GM23338 (cell line): ENCODE measurements at regions not wholly inside any gene's neighbourhood (a gene's known extent, or its start where the extent isn't known, plus 50 kb on each side); places are given as distances from the start of the nearest gene placed in this dataset.

Source experiments
- ATAC-seq: fragments of 200-7000 bp; cut with Tn5 transposase; 3 replicates; pipeline ENCODE4 v1.9.1; 2020
- DNase-seq: peaks from one replicate; pipeline ENCODE4 v3.0.0-alpha.2; 2015; ENCODE audit warnings: low spot score
- H2AFZ ChIP-seq: fragments of 200-600 bp; sonication (generic); 2 replicates; pipeline ENCODE4 v1.8.0; 2016; ENCODE audit warnings: antibody characterized with exemption, mild to moderate bottlenecking, moderate library complexity
- H3F3A ChIP-seq: fragments of 200-600 bp; sonication (generic); replicated peaks from 2 replicates; pipeline ENCODE4 v1.8.0; 2017; ENCODE audit warnings: antibody characterized with exemption, mixed run types, low read depth
- H3K27ac ChIP-seq: fragments of 200-600 bp; sonication (generic); 2 replicates; pipeline ENCODE4 v1.6.1; 2016; ENCODE audit warnings: low read depth
- H3K27me3 ChIP-seq: fragments of 200-600 bp; sonication (generic); 2 replicates; pipeline ENCODE4 v1.8.0; 2016; ENCODE audit warnings: mild to moderate bottlenecking, mixed run types, moderate library complexity; ENCODE audit not compliant: insufficient read depth
- H3K36me3 ChIP-seq: fragments of 200-600 bp; sonication (generic); 2 replicates; pipeline ENCODE4 v1.8.0; 2016; ENCODE audit warnings: mild to moderate bottlenecking; ENCODE audit not compliant: insufficient read depth
- H3K4me1 ChIP-seq: fragments of 200-600 bp; sonication (generic); 2 replicates; pipeline ENCODE4 v1.8.0; 2016; ENCODE audit warnings: mild to moderate bottlenecking, moderate library complexity; ENCODE audit not compliant: insufficient read depth
- H3K4me2 ChIP-seq: fragments of 200-600 bp; sonication (generic); 2 replicates; pipeline ENCODE4 v1.7.1; 2017; ENCODE audit warnings: mixed run types
- H3K4me3 ChIP-seq: fragments of 200-600 bp; sonication (generic); 2 replicates; pipeline ENCODE4 v1.6.1; 2016; ENCODE audit warnings: mixed run types
- H3K79me2 ChIP-seq: fragments of 200-600 bp; sonication (generic); replicated peaks from 2 replicates; pipeline ENCODE4 v1.8.0; 2017; ENCODE audit warnings: mild to moderate bottlenecking; ENCODE audit not compliant: insufficient read depth
- H3K9me2 ChIP-seq: fragments of 200-600 bp; sonication (generic); 2 replicates; pipeline ENCODE4 v1.8.0; 2017; ENCODE audit not compliant: insufficient read depth
- H4K20me1 ChIP-seq: fragments of 200-600 bp; sonication (generic); replicated peaks from 2 replicates; pipeline ENCODE4 v1.8.0; 2017; ENCODE audit warnings: mild to moderate bottlenecking; ENCODE audit not compliant: insufficient read depth
- H3K27ac Mint-ChIP-seq: 2 replicates; pipeline ENCODE4 v1.8.0; 2020; ENCODE audit warnings: inconsistent platforms, mild to moderate bottlenecking, moderate library complexity, mixed read lengths
- H3K27me3 Mint-ChIP-seq: 3 replicates; pipeline ENCODE4 v1.8.0; 2022; ENCODE audit warnings: low read depth, mild to moderate bottlenecking, moderate library complexity, mixed read lengths, inconsistent platforms; ENCODE audit not compliant: insufficient read depth, poor library complexity
- H3K36me3 Mint-ChIP-seq: 3 replicates; pipeline ENCODE4 v1.8.0; 2021; ENCODE audit warnings: low read depth, mild to moderate bottlenecking, inconsistent platforms, moderate library complexity, mixed read lengths
- H3K4me1 Mint-ChIP-seq: 3 replicates; pipeline ENCODE4 v1.8.0; 2020; ENCODE audit warnings: mild to moderate bottlenecking, inconsistent platforms, mixed read lengths
- H3K4me3 Mint-ChIP-seq: 3 replicates; pipeline ENCODE4 v1.8.0; 2021; ENCODE audit warnings: moderate library complexity, mild to moderate bottlenecking, inconsistent platforms, mixed read lengths
- H3K9me3 Mint-ChIP-seq: 3 replicates; pipeline ENCODE4 v1.8.0; 2020; ENCODE audit warnings: moderate library complexity, mild to moderate bottlenecking, inconsistent platforms, mixed read lengths
- CREB1 ChIP-seq: fragments of 250-450 bp; sonication (Bioruptor Pico); IDR thresholded peaks from 2 replicates; pipeline ENCODE4 v1.5.0; 2020; ENCODE audit warnings: low read depth, mild to moderate bottlenecking, moderate library complexity
- EZH2 ChIP-seq: fragments of 200-600 bp; sonication (generic); IDR thresholded peaks from one replicate; pipeline ENCODE4 v1.8.0; 2017; ENCODE audit warnings: antibody characterized with exemption, mild to moderate bottlenecking, low read depth; ENCODE audit not compliant: unreplicated experiment
- EZH2phosphoT487 ChIP-seq: fragments of 200-600 bp; sonication (generic); IDR thresholded peaks from one replicate; pipeline ENCODE4 v1.8.1; 2018; ENCODE audit warnings: antibody characterized with exemption; ENCODE audit not compliant: unreplicated experiment
- JUNB ChIP-seq: IDR thresholded peaks from one replicate; pipeline ENCODE4 v1.6.1; 2016; ENCODE audit warnings: antibody characterized with exemption; ENCODE audit not compliant: unreplicated experiment
- NANOG ChIP-seq: IDR thresholded peaks from 2 replicates; pipeline ENCODE4 v1.6.1; 2016; ENCODE audit warnings: antibody characterized with exemption, borderline replicate concordance
- POLR2AphosphoS5 ChIP-seq: IDR thresholded peaks from 2 replicates; pipeline ENCODE4 v1.6.1; 2016; ENCODE audit warnings: antibody characterized with exemption, low read depth
- STAT1 ChIP-seq: IDR thresholded peaks from one replicate; pipeline ENCODE4 v1.6.1; 2016; ENCODE audit warnings: antibody characterized with exemption; ENCODE audit not compliant: unreplicated experiment
- ZNF114 ChIP-seq: fragments of 250-450 bp; sonication (Bioruptor Pico); IDR thresholded peaks from 2 replicates; pipeline ENCODE4 v1.5.0; 2020; ENCODE audit warnings: mild to moderate bottlenecking, moderate library complexity
- ZNF331 ChIP-seq: fragments of 250-450 bp; sonication (Bioruptor Pico); IDR thresholded peaks from 2 replicates; pipeline ENCODE4 v1.5.0; 2020; ENCODE audit warnings: low read depth, mild to moderate bottlenecking, moderate library complexity
- TF ChIP-seq, protein P1 (sequence below): fragments of 250-450 bp; sonication (Bioruptor Pico); IDR thresholded peaks from 2 replicates; pipeline ENCODE4 v1.5.0; 2020; ENCODE audit warnings: mild to moderate bottlenecking, moderate library complexity
- TF ChIP-seq, protein P2 (sequence below): IDR thresholded peaks from one replicate; pipeline ENCODE4 v1.6.1; 2018; ENCODE audit warnings: antibody characterized with exemption; ENCODE audit not compliant: unreplicated experiment
- TF ChIP-seq, protein P3 (sequence below), 2 experiments: fragments of 200-600 bp in 1 of 2; sonication (generic) in 1 of 2; conservative IDR thresholded peaks; 2 replicates each; pipeline versions ENCODE4 v1.5.1 to v1.6.1; 2016 to 2017; ENCODE audit warnings: antibody characterized with exemption in 2 of 2, low read depth in 2 of 2, mild to moderate bottlenecking in 2 of 2, moderate library complexity in 1 of 2

DNA sequence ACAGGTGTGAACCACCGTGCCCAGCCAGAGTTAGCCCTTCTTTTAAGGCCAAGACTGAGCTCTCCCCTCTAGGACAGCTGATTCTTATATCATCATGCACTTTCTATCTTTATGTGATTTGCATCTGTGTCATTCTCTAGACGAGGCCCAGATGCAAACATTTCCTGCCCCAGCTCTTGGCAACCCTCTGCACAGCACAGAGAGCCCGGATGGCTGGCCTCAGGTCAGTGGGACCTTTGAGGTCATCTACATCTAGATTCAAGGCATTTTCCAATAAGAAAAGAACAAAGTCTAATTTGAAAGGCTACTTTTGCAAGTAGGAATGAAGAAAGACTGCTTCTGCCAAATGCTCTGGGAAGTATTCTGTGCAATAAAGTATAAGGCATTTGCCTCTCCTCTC lies 109.0 kb upstream of the DAB2 start:
- H3K79me2 ChIP-seq = no peaks in the 10 kb centered on the region
- no peak overlapping the region for H3K4me3 Mint-ChIP-seq
- H3K27me3 ChIP-seq = no peaks in the 10 kb centered on the region
- H3K4me1 ChIP-seq = no peaks in the 10 kb centered on the region
- H3K27me3 Mint-ChIP-seq = peaks cover 2% of the 10 kb centered on the region
- peaks cover 12% of the 10 kb centered on the region for H3K4me1 Mint-ChIP-seq
- no peak overlapping the region for H3K4me2 ChIP-seq
- no peak for ATAC-seq
- H2AFZ ChIP-seq = no peak overlapping the region
- no peaks in the 10 kb centered on the region for H3K9me2 ChIP-seq
- no peaks in the 10 kb centered on the region for H3K36me3 Mint-ChIP-seq
- no peak overlapping the region for H3K4me3 ChIP-seq
- no peaks in the 10 kb centered on the region for H3K9me3 Mint-ChIP-seq
- H3K36me3 ChIP-seq = no peaks in the 10 kb centered on the region
- no peak overlapping the region for H3K27ac ChIP-seq
- no peak overlapping the region for H3K27ac Mint-ChIP-seq
- TF ChIP-seq CREB1 (CRISPR knock-in tag) (no peak), ZNF114 (CRISPR knock-in tag) (no peak), EZH2 (no peak)
- TF ChIP-seq, protein P1, sequence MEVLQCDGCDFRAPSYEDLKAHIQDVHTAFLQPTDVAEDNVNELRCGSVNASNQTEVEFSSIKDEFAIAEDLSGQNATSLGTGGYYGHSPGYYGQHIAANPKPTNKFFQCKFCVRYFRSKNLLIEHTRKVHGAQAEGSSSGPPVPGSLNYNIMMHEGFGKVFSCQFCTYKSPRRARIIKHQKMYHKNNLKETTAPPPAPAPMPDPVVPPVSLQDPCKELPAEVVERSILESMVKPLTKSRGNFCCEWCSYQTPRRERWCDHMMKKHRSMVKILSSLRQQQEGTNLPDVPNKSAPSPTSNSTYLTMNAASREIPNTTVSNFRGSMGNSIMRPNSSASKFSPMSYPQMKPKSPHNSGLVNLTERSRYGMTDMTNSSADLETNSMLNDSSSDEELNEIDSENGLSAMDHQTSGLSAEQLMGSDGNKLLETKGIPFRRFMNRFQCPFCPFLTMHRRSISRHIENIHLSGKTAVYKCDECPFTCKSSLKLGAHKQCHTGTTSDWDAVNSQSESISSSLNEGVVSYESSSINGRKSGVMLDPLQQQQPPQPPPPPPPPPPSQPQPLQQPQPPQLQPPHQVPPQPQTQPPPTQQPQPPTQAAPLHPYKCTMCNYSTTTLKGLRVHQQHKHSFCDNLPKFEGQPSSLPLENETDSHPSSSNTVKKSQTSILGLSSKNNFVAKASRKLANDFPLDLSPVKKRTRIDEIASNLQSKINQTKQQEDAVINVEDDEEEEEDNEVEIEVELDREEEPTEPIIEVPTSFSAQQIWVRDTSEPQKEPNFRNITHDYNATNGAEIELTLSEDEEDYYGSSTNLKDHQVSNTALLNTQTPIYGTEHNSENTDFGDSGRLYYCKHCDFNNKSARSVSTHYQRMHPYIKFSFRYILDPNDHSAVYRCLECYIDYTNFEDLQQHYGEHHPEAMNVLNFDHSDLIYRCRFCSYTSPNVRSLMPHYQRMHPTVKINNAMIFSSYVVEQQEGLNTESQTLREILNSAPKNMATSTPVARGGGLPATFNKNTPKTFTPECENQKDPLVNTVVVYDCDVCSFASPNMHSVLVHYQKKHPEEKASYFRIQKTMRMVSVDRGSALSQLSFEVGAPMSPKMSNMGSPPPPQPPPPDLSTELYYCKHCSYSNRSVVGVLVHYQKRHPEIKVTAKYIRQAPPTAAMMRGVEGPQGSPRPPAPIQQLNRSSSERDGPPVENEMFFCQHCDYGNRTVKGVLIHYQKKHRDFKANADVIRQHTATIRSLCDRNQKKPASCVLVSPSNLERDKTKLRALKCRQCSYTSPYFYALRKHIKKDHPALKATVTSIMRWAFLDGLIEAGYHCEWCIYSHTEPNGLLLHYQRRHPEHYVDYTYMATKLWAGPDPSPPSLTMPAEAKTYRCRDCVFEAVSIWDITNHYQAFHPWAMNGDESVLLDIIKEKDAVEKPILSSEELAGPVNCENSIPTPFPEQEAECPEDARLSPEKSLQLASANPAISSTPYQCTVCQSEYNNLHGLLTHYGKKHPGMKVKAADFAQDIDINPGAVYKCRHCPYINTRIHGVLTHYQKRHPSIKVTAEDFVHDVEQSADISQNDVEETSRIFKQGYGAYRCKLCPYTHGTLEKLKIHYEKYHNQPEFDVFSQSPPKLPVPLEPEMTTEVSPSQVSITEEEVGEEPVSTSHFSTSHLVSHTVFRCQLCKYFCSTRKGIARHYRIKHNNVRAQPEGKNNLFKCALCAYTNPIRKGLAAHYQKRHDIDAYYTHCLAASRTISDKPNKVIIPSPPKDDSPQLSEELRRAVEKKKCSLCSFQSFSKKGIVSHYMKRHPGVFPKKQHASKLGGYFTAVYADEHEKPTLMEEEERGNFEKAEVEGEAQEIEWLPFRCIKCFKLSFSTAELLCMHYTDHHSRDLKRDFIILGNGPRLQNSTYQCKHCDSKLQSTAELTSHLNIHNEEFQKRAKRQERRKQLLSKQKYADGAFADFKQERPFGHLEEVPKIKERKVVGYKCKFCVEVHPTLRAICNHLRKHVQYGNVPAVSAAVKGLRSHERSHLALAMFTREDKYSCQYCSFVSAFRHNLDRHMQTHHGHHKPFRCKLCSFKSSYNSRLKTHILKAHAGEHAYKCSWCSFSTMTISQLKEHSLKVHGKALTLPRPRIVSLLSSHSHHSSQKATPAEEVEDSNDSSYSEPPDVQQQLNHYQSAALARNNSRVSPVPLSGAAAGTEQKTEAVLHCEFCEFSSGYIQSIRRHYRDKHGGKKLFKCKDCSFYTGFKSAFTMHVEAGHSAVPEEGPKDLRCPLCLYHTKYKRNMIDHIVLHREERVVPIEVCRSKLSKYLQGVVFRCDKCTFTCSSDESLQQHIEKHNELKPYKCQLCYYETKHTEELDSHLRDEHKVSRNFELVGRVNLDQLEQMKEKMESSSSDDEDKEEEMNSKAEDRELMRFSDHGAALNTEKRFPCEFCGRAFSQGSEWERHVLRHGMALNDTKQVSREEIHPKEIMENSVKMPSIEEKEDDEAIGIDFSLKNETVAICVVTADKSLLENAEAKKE (CRISPR knock-in tag) = no peak
- no peaks in the 10 kb centered on the region for H4K20me1 ChIP-seq
- H3F3A ChIP-seq = no peaks in the 10 kb centered on the region
- DNase-seq = no peak

DNA sequence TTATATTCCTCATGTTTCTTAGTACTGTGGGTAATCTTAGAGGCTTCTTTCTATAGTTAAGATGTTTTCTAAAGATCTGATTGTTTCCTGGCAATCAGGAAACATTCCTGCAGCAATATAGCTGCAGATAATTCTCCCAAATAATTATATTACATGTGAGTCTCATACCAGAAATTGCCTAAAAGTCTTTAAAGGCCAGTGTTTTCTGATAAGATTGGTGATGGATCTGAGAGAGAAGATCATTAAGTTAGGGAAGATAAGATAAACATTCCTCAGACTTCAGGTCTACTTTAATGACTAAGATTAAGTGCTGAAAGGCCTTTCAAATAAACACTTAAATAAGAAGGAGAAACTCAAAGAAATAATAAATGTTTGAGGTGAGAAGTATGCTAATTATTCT lies 107.7 kb upstream of the DAB2 start:
- Histone ChIP-seq H3K36me3 (no peaks in the 10 kb centered on the region), H3K4me2 (no peak overlapping the region), H3K27me3 (no peaks in the 10 kb centered on the region), H3K27ac (no peak overlapping the region), H3K9me2 (peaks cover 2% of the 10 kb centered on the region), H3F3A (no peaks in the 10 kb centered on the region), H3K4me1 (peaks cover 3% of the 10 kb centered on the region), H4K20me1 (no peaks in the 10 kb centered on the region), H2AFZ (no peak overlapping the region), H3K4me3 (no peak overlapping the region), H3K79me2 (no peaks in the 10 kb centered on the region)
- peaks cover 2% of the 10 kb centered on the region for H3K27me3 Mint-ChIP-seq
- ATAC-seq (no peak), DNase-seq (no peak)
- no peaks in the 10 kb centered on the region for H3K9me3 Mint-ChIP-seq
- H3K27ac Mint-ChIP-seq = no peak overlapping the region
- H3K4me1 Mint-ChIP-seq = peaks cover 14% of the 10 kb centered on the region
- H3K36me3 Mint-ChIP-seq = no peaks in the 10 kb centered on the region; the same call in 2 of the 3 replicates
- H3K4me3 Mint-ChIP-seq = no peak overlapping the region
- TF ChIP-seq EZH2phosphoT487 = no peak
- TF ChIP-seq STAT1 = no peak
- TF ChIP-seq POLR2AphosphoS5 = no peak
- no peak for TF ChIP-seq CREB1 (CRISPR knock-in tag)
- TF ChIP-seq NANOG = no peak
- TF ChIP-seq, protein P2, sequence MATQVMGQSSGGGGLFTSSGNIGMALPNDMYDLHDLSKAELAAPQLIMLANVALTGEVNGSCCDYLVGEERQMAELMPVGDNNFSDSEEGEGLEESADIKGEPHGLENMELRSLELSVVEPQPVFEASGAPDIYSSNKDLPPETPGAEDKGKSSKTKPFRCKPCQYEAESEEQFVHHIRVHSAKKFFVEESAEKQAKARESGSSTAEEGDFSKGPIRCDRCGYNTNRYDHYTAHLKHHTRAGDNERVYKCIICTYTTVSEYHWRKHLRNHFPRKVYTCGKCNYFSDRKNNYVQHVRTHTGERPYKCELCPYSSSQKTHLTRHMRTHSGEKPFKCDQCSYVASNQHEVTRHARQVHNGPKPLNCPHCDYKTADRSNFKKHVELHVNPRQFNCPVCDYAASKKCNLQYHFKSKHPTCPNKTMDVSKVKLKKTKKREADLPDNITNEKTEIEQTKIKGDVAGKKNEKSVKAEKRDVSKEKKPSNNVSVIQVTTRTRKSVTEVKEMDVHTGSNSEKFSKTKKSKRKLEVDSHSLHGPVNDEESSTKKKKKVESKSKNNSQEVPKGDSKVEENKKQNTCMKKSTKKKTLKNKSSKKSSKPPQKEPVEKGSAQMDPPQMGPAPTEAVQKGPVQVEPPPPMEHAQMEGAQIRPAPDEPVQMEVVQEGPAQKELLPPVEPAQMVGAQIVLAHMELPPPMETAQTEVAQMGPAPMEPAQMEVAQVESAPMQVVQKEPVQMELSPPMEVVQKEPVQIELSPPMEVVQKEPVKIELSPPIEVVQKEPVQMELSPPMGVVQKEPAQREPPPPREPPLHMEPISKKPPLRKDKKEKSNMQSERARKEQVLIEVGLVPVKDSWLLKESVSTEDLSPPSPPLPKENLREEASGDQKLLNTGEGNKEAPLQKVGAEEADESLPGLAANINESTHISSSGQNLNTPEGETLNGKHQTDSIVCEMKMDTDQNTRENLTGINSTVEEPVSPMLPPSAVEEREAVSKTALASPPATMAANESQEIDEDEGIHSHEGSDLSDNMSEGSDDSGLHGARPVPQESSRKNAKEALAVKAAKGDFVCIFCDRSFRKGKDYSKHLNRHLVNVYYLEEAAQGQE = no peak
- TF ChIP-seq EZH2 = no peak
- TF ChIP-seq, protein P3, sequence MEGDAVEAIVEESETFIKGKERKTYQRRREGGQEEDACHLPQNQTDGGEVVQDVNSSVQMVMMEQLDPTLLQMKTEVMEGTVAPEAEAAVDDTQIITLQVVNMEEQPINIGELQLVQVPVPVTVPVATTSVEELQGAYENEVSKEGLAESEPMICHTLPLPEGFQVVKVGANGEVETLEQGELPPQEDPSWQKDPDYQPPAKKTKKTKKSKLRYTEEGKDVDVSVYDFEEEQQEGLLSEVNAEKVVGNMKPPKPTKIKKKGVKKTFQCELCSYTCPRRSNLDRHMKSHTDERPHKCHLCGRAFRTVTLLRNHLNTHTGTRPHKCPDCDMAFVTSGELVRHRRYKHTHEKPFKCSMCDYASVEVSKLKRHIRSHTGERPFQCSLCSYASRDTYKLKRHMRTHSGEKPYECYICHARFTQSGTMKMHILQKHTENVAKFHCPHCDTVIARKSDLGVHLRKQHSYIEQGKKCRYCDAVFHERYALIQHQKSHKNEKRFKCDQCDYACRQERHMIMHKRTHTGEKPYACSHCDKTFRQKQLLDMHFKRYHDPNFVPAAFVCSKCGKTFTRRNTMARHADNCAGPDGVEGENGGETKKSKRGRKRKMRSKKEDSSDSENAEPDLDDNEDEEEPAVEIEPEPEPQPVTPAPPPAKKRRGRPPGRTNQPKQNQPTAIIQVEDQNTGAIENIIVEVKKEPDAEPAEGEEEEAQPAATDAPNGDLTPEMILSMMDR (conservative IDR thresholded peaks at IDR 0.05; ENCODE audit: low read depth in 2 of 2) = no peak
- no peak for TF ChIP-seq JUNB
- no peak for TF ChIP-seq ZNF331
- TF ChIP-seq ZNF114 (CRISPR knock-in tag) = no peak
